Endothelial cell of umbilical vein (primary cell): ENCODE measurements at regions not wholly inside any gene's neighbourhood (a gene's known extent, or its start where the extent isn't known, plus 50 kb on each side); places are given as distances from the start of the nearest gene placed in this dataset.

Source experiments
- CTCF ChIP-seq, 2 donors: IDR thresholded peaks; 1 replicate in 1 of 2; 2 replicates in 1 of 2; pipeline ENCODE4 v1.5.1; 2011; ENCODE audit warnings: low read length in 2 of 2, mild to moderate bottlenecking in 2 of 2, moderate library complexity in 2 of 2, control low read depth in 1 of 2, inconsistent platforms in 1 of 2, low read depth in 1 of 2; ENCODE audit not compliant: insufficient read depth in 1 of 2; ENCODE audit errors: extremely low read depth in 1 of 2
- EZH2 ChIP-seq: IDR thresholded peaks from 2 replicates; pipeline ENCODE4 v1.6.1; 2012; ENCODE audit warnings: borderline replicate concordance, low read depth, mild to moderate bottlenecking, moderate library complexity, low read length, inconsistent platforms; ENCODE audit not compliant: severe bottlenecking
- GATA2 ChIP-seq: IDR thresholded peaks from 2 replicates; pipeline ENCODE4 v1.7.0; 2011; ENCODE audit warnings: low read depth, mild to moderate bottlenecking, moderate library complexity, mixed read lengths, low read length; ENCODE audit not compliant: insufficient read length, insufficient read depth
- JUN ChIP-seq: IDR thresholded peaks from 2 replicates; pipeline ENCODE4 v1.6.1; 2011; ENCODE audit warnings: borderline replicate concordance, low read depth; ENCODE audit not compliant: insufficient read length, insufficient read depth
- MAX ChIP-seq: IDR thresholded peaks from 2 replicates; pipeline ENCODE4 v1.6.1; 2011; ENCODE audit not compliant: insufficient read depth, insufficient read length
- MYC ChIP-seq: IDR thresholded peaks from one replicate; pipeline ENCODE4 v1.6.1; 2011; ENCODE audit warnings: mild to moderate bottlenecking, low read depth, low read length
- POLR2A ChIP-seq: IDR thresholded peaks from 2 replicates; pipeline ENCODE4 v1.6.1; 2012; ENCODE audit warnings: low read depth, mild to moderate bottlenecking, control low read depth, low read length
- POLR2AphosphoS5 ChIP-seq: IDR thresholded peaks from 2 replicates; pipeline ENCODE4 v1.6.1; 2012; ENCODE audit warnings: low read depth, mild to moderate bottlenecking, control low read depth, low read length, moderate library complexity; ENCODE audit not compliant: insufficient read depth

DNA sequence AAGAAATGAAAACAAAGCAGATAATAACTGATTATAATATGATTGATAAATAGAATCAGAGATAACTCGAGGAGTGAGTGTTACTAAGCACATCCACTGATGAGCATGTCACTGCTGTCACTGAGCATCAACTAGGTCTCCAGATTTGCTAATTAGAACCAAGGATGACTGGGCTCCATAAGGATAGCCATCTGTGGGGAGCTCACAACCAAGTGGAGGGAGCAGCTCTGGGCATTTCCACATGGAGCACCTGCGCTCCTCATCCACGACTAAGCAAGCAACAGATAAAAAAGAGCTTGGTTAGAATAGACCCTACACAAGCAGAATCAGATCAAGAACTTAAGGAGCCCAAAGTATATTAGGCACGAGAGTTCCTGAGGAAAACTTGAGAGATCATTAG is 396.0 kb upstream of the B3GAT1 start:
- TF ChIP-seq POLR2A (no peak), CTCF (IDR thresholded peaks at IDR 0.05; ENCODE audit: extremely low read depth in 1 of 2, insufficient read depth in 1 of 2, low read depth in 1 of 2, low read length in 2 of 2) (no peak), JUN (no peak), MYC (no peak), MAX (no peak), POLR2AphosphoS5 (no peak), EZH2 (no peak), GATA2 (no peak)
